Epithelial cell of proximal tubule (primary cell): ENCODE measurements at regions not wholly inside any gene's neighbourhood (a gene's known extent, or its start where the extent isn't known, plus 50 kb on each side); places are given as distances from the start of the nearest gene placed in this dataset.

ENCODE experiments used
- DNase-seq: peaks from one replicate; pipeline ENCODE4 v3.0.0-alpha.2; 2011; ENCODE audit warnings: low read depth
- H3K4me3 ChIP-seq: 2 replicates; pipeline ENCODE4 v1.5.1; 2011; ENCODE audit warnings: low read depth, mild to moderate bottlenecking, low read length
- TF ChIP-seq, protein P1 (sequence below): conservative IDR thresholded peaks from 2 replicates; pipeline ENCODE4 v1.5.1; 2012; ENCODE audit warnings: low read depth, mild to moderate bottlenecking, low read length

DNA sequence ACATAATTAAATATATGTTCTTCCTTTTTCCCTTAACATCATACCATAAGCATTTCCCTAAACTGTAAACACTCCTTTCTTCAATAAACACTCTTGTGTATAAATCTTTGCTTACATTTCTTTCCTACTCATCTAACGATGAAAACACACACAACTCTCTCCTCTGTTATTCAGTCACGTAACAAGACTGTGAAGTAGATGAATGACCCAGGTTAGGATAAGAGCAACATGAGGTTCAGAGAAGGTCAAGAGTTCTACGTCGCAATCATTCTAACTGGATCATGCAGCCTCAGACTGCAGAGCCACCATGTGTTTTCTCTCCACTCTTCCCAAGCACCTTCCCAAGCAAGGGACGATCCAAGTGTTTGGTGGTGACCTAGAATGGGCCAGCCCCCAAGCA lies 70.5 kb upstream of the SPTLC1 start:
- no peak for DNase-seq
- H3K4me3 ChIP-seq: no peak overlapping the region
- TF ChIP-seq, protein P1, sequence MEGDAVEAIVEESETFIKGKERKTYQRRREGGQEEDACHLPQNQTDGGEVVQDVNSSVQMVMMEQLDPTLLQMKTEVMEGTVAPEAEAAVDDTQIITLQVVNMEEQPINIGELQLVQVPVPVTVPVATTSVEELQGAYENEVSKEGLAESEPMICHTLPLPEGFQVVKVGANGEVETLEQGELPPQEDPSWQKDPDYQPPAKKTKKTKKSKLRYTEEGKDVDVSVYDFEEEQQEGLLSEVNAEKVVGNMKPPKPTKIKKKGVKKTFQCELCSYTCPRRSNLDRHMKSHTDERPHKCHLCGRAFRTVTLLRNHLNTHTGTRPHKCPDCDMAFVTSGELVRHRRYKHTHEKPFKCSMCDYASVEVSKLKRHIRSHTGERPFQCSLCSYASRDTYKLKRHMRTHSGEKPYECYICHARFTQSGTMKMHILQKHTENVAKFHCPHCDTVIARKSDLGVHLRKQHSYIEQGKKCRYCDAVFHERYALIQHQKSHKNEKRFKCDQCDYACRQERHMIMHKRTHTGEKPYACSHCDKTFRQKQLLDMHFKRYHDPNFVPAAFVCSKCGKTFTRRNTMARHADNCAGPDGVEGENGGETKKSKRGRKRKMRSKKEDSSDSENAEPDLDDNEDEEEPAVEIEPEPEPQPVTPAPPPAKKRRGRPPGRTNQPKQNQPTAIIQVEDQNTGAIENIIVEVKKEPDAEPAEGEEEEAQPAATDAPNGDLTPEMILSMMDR: no peak

DNA sequence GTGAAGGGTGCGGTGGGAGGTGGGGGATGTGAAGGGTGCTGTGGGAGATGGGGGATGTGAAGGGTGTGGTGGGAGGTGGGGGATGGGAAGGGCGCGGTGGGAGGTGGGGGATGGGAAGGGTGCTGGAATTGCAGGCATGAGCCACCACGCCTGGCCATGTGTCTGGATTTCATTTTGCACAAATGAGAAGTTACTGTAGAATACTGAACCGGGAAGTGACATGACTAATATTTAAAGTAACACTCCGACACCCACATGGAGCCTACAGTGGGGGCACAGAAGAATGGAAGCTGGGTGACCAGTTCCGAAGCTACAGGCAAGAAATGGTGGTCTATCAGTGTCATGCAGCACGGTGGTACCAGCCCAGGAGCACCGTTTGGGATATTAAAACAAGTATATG lies 69.9 kb upstream of the SPTLC1 start:
- TF ChIP-seq, protein P1: no peak
- DNase-seq: no peak
- H3K4me3 ChIP-seq: no peak overlapping the region

DNA sequence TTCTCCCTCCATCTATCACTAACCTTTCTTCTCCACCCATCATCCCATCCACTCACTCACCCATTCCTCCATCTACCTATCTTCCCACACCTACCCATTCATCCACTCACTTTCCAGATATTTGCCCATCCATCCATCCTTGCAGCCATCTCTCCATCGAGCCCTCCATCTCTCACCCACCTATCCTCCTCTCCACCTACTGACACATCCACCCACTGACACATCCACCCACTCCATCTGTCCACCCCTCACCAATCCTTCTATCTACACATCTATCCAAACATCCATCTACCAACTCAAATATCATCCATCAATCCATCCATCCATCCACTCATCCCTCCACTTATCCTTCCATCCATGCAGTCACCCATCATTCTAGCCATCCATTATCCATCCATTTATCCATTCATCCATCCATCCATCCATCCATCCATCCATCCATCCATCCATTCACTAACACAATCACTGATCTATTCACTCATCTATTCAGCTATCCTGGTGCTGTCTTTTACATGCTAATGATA lies 68.9 kb upstream of the SPTLC1 start:
- TF ChIP-seq, protein P1: no peak
- no peak for DNase-seq

DNA sequence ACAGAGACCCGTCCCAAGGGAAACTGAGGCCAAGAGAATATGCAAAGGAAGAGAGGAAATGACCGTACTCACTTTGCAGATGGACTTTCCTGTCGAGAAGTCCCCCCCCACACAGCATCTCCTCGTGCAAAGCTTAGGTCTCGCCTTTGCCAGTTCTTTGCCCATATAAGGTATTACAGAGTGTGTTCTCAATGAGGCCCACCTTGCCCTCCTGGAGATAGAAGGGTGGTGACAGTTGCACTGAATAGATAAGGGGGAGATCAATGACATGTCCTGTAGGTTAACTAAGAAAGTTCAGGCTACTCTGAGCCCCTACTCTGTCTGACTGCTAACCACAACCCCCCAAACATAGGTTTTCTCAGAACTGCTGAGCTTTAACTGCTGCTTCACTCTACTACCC lies 68.2 kb upstream of the SPTLC1 start:
- DNase-seq: no peak
- TF ChIP-seq, protein P1: no peak
- H3K4me3 ChIP-seq: no peak overlapping the region

More for the DNA sequence above, 68.9 kb upstream of the SPTLC1 start:
- no peak overlapping the region for H3K4me3 ChIP-seq

DNA sequence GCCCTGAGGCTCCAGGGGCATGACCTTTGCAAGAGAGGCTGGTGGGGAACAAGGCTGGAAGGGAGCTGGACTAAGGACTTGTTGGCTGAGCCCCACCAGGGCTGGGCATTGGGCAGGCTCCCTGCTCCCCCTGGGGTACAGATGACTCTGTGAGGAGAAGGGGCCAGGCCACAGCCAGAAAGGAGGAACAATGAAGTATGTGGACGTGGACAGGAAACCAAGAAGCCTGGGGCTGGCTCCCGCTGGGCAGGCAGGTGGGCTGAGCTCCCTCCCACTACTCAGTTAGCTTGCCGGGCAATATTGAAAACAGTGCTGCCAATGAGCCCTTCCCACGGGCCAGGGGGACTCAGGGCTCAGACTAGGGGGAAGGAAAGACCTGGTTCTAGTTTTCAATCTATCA lies 66.1 kb upstream of the SPTLC1 start:
- no peak for DNase-seq
- no peak overlapping the region for H3K4me3 ChIP-seq
- TF ChIP-seq, protein P1: no peak

DNA sequence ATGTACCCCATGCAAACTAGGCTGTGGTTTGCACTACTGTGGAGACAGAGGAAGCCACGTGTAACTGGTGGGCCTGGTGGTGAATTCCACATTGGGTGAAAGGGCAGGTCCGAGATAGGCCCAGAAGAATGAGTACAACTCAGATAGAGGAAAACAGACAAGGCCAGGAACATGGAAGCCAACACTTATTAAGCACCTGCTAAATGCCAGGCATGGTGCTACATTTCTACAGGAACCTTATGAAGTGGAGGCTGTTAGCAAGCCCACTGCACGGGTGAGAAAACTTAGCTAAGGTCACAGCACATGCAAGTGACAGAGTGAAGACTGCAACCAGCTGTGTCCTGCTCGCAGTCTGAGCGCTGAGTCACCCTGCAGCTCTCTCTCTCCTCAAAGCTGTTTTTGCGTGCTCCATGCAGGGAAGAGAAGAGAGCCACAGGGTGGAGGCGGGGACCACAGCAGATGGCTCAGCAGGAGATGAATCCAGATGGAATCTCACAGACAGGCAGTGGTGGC lies 65.5 kb upstream of the SPTLC1 start:
- DNase-seq: peak; percentile 3
- H3K4me3 ChIP-seq: no peak overlapping the region
- TF ChIP-seq, protein P1: no peak

DNA sequence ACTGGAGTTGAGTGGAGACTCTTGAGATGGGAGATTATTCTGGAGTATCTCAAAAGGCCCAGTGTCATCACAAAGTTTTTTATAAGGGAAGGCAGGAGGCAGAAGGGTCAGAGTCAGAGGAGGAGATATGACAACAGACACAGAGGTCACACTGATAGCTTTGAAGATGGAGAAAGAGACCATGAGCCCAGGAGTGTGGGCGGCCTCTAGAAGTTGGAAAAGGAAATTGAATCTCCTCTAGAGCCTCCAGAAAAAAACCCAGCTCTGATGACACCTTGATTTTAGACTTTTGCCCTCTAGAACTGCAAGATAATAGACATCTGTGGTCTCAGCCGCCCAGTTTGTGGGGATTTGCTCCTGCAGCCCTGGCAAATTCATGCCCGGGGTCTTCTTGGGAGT lies 64.8 kb upstream of the SPTLC1 start:
- no peak for DNase-seq
- TF ChIP-seq, protein P1: no peak
- no peak overlapping the region for H3K4me3 ChIP-seq
